ENCODE measurements at regions not wholly inside any gene's neighbourhood (a gene's known extent, or its start where the extent isn't known, plus 50 kb on each side); places are given as distances from the start of the nearest gene placed in this dataset.

GRCh38 chr1:87926131-87926830, 597.6 kb downstream of the LMO4 start:
- TF ChIP-seq POLR2A (IDR thresholded peaks at IDR 0.05) (no peak), CTCF (IDR thresholded peaks at IDR 0.05) (no peak), POLR2AphosphoS5 (IDR thresholded peaks at IDR 0.05) (no peak), EP300 (IDR thresholded peaks at IDR 0.05) (no peak)
